Right forelimb (tissue), 1 donor: ENCODE measurements at regions not wholly inside any gene's neighbourhood (a gene's known extent, or its start where the extent isn't known, plus 50 kb on each side); places are given as distances from the start of the nearest gene placed in this dataset.
"Not testable (repeated sequence)": the region's sequence is repeated elsewhere in the genome, so short reads cannot be mapped to it uniquely, and the experiment has no call there.

Experiments
- DNase-seq: peaks from one replicate; pipeline ENCODE4 v3.0.0-alpha.2; 2018

GRCh38 chr1:120465900-120466299 is 51.1 kb downstream of the NBPF8 start:
- not testable (repeated sequence) for DNase-seq

- DNase-seq = not testable (repeated sequence)
Measured at GRCh38 chr1:120477663-120478062, 62.8 kb downstream of the NBPF8 start.

GRCh38 chr1:120478400-120478799 is 63.6 kb downstream of the NBPF8 start:
- DNase-seq = not testable (repeated sequence)

GRCh38 chr1:120487542-120487941 is 72.7 kb downstream of the NBPF8 start:
- DNase-seq = not testable (repeated sequence)

GRCh38 chr1:120489217-120489616 is 74.4 kb downstream of the NBPF8 start:
- not testable (repeated sequence) for DNase-seq

- DNase-seq = not testable (repeated sequence)
Measured at GRCh38 chr1:120497145-120497544, 82.3 kb downstream of the NBPF8 start.

GRCh38 chr1:120503284-120503683 is 88.4 kb downstream of the NBPF8 start:
- DNase-seq = not testable (repeated sequence)

- DNase-seq = not testable (repeated sequence)
Measured at GRCh38 chr1:120506352-120506751, 91.5 kb downstream of the NBPF8 start.

- not testable (repeated sequence) for DNase-seq
Measured at GRCh38 chr1:120508351-120508750, 93.5 kb downstream of the NBPF8 start.

GRCh38 chr1:120509258-120509657 is 94.4 kb downstream of the NBPF8 start:
- peak; percentile 23 for DNase-seq

GRCh38 chr1:120513099-120513498 is 98.3 kb downstream of the NBPF8 start:
- DNase-seq = not testable (repeated sequence)

GRCh38 chr1:120513531-120513930 is 98.7 kb downstream of the NBPF8 start:
- not testable (repeated sequence) for DNase-seq

GRCh38 chr1:120519196-120519595 is 104.4 kb downstream of the NBPF8 start:
- not testable (repeated sequence) for DNase-seq

- DNase-seq = not testable (repeated sequence)
Measured at GRCh38 chr1:120524416-120524815, 109.6 kb downstream of the NBPF8 start.

GRCh38 chr1:120525386-120525785 is 110.6 kb downstream of the NBPF8 start:
- not testable (repeated sequence) for DNase-seq

GRCh38 chr1:120529475-120530089 is 114.7 kb downstream of the NBPF8 start:
- not testable (repeated sequence) for DNase-seq

- not testable (repeated sequence) for DNase-seq
Measured at GRCh38 chr1:120531455-120531854, 116.6 kb downstream of the NBPF8 start.

GRCh38 chr1:120534361-120535047 is 119.7 kb downstream of the NBPF8 start:
- not testable (repeated sequence) for DNase-seq

GRCh38 chr1:120535052-120535451 is 120.2 kb downstream of the NBPF8 start:
- not testable (repeated sequence) for DNase-seq

GRCh38 chr1:120541394-120541793 is 126.6 kb downstream of the NBPF8 start:
- not testable (repeated sequence) for DNase-seq

GRCh38 chr1:120542365-120542764 is 127.5 kb downstream of the NBPF8 start:
- not testable (repeated sequence) for DNase-seq

GRCh38 chr1:120542940-120543339 is 128.1 kb downstream of the NBPF8 start:
- DNase-seq = not testable (repeated sequence)

GRCh38 chr1:120544434-120544833 is 129.6 kb downstream of the NBPF8 start:
- not testable (repeated sequence) for DNase-seq

- not testable (repeated sequence) for DNase-seq
Measured at GRCh38 chr1:120550335-120550734, 135.5 kb downstream of the NBPF8 start.
